ENCODE measurements at regions not wholly inside any gene's neighbourhood (a gene's known extent, or its start where the extent isn't known, plus 50 kb on each side); places are given as distances from the start of the nearest gene placed in this dataset.
"Not testable (repeated sequence)": the region's sequence is repeated elsewhere in the genome, so short reads cannot be mapped to it uniquely, and the experiment has no call there.

DNA sequence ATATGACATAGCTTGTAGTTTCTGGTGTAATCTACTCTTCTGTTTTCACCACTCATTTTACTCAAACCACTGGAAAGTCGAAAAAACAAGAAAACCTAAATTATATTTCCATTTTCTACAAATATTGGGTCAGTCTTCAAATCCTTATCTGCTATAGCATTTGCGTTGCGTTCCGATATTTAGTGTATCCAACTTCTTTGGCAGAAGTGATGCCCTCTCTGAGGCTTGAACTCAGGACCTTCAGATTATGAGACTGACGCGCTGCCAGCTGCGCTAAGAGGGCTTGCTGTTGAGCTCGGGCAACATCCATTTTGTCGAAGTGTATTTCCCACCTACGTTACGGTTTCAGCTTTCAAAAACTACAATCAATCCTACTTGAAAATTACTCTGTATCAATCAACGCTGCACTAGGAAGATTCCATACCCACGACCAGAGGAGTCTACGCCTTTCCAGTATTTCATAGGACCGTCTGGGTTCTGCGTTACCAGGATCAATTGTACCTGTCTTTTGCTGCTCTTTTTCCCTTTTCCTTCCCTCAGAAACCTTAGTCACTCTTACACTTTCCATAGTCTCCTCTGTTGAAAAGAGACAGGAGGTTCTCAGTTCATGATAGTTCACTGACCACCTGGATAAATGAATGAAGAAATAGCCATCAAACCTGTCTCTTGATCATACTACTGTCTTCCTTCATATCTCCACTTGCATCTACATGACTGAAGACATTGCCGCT lies 140.5 kb upstream of the ZNF322 start:
- DNase-seq (ENCODE audit: low spot score) = not testable (repeated sequence)

DNA sequence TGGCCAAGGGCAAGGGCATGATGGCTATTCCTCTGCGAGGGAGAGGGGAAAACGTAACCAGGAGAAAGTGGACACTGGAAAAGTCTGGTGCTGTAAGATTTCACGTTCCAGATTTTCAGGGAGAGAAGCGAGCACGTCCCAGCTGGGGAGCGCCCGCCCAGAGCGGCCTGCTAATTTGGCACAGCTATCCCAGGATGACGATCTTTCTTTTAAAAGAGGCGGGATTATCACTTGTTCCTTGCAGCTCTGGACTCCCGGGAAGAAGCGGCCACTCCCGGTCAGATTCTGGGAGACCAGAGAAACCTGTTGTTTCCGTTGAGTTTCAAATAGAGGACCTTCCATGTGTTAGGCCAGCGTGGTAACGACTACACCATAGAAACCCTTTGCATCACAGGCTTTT lies 144.2 kb upstream of the ZNF322 start:
- DNase-seq (ENCODE audit: low spot score) = not testable (repeated sequence)

DNA sequence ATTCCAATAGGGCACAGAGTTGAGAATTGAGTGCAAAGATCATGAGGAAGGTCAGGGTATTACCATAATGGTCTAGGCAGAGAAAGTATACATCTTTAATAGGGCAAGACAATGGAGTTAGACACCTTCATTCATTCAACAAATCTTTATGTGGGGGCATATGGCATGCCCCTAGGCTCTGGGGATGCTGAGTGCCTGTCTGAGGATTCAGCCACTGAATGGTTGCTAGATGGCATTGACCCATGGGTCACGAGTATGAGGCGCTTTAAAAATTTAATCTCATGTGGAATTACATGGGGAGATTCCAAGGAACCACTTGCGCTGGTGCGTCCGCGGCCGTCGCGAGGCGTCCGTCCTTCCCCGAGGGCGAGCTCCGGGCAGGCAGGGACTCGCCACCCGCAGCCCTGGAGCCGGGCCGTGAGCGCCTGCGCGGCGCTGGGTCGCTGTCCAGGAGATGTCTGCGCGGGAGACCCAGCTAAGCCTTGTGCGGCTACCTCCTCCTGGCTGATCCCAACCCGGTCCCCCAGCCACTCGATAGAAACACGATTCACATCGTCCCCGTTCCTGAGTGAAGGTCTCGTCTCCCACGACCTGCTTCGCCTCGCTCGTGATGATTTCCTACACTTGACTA lies 152.1 kb upstream of the ZNF322 start:
- DNase-seq (ENCODE audit: low spot score) = not testable (repeated sequence)

DNA sequence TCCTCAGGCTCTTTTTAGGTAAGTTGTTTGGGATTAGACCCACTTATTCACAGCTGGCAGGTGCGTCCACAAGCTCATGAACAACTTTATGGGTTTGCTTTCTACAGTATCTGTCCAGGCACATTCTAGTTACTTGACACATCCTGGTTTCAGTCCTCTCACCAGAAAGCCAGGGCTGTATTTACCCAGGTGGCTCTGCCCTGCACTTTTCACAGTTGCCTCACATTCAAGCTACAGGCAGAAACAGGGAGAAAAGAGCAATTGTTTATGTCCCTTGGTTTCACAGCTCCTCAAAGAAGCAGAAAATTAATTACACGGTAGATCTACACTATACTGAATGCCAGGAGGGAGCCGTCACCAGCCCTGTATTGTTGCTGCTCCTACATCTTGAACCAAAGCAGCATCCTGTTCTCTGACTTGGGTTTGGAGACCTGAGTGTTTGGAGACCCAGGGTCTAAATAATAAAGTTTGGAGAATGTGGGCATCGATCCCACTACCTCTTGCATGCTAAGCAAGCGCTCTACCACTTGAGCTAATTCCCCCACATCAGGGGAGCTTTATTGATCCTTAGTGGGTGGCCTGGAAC lies 159.2 kb upstream of the ZNF322 start:
- not testable (repeated sequence) for DNase-seq (ENCODE audit: low spot score)

DNA sequence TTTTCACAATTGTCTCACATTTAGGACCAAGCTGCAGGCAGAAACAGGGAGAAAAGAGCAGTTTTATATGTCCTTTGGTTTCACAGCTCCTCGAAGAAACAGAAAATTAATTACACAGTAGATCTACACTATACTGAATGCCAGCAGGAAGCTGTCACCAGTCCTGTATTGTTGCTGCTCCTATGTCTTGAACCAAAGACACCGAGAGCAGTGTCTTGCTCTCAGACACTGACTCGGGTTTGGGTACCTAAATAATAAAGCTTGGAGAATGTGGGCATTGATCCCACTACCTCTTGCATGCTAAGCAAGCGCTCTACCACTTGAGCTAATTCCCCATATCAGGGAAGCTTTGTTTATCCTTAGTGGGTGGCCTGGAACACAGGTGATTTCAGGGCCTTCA lies 168.4 kb upstream of the ZNF322 start:
- DNase-seq (ENCODE audit: low spot score) = not testable (repeated sequence)

DNA sequence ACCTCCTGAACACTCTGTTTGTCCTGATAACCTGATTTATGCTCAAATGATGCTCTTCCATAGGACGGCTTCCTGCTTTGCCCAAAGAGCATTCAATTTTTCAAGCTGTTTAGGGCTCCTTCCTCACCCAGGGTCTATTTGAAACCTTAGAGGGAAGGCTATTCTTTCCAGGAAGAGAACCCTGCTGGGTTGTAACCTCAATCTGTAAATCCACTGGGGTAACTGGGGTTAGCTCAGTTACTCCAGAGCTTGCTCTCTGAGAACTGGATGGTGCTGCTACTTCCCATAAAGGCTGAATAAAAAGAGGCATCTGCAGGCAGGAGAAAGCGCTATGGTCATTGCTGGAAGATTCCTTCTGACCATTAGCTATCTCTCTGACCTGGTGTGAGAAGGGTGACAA lies 169.9 kb upstream of the ZNF322 start:
- DNase-seq (ENCODE audit: low spot score) = not testable (repeated sequence)

DNA sequence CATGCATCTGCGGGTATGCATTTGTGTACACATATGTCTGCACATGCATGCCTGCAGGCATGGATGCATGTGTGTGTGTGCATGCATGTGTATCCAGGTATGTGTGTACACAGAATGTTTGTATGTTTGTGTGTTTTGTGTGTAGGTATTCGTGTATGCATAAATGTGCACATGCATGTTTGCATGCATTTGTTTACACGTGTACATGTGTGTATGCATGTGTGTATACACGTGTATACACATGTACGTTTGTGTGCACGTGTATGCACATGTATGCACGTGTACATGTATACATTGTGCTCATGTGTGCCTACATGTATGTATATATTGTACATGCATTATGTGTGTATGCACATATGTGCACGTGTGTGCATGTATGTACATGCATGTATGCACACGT lies 171.4 kb upstream of the ZNF322 start:
- not testable (repeated sequence) for DNase-seq (ENCODE audit: low spot score)

DNA sequence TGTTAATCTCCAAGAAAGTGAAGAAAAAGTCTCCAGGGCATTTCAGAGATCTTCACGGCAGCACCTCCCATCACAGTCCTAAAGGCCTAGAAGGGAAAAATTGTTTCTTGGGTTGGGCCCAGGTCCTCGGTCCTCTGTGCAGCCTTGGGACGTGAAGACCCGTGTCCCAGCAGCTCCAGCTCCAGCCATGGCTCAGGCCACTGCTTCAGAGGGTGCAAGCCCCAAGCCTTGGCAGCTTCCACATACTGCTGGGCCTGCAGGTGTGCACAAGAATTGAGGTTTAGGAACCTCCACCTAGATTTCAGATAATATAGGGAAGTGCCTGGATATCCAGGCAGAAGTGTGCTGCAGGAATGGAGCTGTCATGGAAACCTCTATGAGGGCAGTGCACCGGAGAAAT lies 176.2 kb upstream of the ZNF322 start:
- DNase-seq (ENCODE audit: low spot score) = not testable (repeated sequence)

DNA sequence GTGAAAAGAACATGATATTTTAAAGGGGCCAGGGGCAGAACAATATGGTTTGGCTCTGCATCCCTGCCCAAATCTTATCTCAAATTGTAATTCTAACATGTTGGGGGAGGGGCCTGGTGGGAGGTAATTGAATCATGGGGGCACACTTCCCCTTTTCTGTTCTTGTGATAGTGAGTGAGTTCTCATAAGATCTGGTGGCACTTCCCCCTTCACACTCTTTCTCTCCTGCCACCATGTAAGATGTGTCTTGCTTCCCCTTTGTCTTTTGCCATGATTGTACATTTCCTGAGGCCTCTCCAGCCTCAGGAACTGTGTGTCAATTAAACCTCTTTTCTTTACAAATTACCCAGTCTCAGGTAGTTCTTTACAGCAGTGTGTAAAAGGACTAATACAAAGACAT lies 177.1 kb upstream of the ZNF322 start:
- DNase-seq (ENCODE audit: low spot score) = not testable (repeated sequence)

DNA sequence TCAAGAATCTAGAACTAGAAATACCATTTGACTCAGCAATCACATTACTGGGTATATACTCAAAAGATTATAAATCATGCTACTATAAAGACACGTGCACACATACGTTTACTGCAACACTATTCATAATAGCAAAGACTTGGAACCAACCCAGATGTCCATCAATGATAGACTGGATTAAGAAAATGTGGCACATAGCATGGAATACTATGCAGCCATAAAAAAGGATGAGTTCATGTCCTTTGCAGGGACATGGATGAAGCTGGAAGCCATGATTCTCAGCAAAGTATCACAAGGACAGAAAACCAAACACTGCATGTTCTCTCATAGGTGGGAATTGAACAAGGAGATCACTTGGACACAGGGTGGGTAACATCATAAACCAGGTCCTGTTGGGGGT lies 185.3 kb upstream of the ZNF322 start:
- DNase-seq (ENCODE audit: low spot score) = not testable (repeated sequence)

DNA sequence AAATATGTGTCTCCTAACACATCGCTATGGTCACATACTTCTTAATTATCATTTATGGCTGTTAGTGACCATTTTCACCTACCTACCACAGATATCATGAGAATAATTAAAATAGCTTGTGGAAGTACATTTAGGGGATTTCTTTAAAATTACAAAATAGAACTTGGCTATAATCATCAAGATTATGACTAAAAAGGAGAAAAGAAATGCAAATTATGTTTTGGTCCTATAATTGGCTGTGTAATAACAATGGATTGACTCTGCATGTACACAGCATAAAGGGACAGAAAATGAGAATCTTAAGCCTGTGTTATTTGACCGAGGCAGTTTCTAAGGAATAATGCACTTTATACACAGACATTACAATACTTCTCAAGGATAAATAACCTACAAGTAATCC lies 197.7 kb upstream of the ZNF322 start:
- not testable (repeated sequence) for DNase-seq (ENCODE audit: low spot score)

DNA sequence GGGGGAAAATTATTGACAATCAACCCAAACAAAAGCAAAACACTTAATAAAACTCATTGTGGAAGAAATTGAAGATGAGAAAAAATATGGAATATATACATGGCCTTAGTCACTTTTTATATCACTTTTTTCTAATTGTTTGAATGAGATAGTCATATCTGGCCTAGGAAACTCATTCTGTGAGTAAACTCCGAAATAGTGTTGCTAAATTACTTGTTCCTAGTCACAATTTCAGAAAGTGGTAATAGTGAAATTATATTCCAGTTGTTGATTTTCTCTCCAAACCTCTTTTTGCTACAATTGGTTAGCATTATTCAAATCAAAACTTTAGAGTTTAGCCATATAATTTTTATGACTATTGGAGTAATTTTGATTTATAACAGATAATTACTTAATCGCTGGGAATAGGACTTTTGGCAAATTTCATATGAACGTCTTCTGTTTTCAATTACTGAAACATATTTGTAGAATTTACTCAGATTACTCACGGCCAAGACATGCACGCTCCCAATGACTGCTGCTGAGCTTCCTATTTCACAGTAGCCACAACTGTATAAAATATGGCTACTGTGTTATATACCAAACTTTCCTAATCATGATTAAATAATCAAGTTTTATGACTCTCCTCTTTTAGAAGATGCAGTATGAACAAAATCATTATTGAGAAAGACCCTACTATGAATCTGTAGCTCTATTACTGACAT lies 199.7 kb upstream of the ZNF322 start:
- not testable (repeated sequence) for DNase-seq (ENCODE audit: low spot score)

DNA sequence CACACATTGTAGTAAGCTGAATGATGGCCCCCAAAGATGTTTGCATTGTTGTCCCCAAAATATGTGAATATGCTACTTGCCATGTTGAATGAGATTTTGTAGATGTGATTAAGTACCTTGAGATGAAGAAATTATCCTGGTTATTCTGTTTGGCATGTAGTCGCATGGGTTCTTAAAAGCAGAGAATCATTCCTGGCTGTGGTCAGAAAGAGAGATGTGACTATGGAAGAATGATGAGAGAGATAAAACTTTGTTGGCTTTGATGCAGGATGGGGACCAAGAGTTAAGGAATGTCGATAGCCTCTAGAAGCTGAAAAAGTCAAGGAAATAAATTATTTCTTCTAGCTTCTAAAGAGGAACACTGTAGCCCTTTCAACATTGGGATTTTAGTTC lies 200.2 kb upstream of the ZNF322 start:
- DNase-seq (ENCODE audit: low spot score) = not testable (repeated sequence)

DNA sequence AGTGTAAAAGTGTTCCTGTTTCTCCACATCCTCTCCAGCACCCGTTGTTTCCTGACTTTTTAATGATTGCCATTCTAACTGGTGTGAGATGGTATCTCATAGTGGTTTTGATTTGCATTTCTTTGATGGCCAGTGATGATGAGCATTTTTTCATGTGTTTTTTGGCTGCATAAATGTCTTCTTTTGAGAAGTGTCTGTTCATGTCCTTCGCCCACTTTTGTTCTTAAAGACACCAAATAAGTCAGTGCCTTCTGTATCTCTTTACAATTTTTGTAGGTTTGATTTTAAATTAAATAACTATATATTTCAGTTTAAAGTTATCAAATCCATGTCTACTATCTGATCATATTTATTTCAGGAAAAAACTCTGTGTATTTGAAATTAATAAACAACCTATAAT lies 202.4 kb upstream of the ZNF322 start:
- not testable (repeated sequence) for DNase-seq (ENCODE audit: low spot score)

DNA sequence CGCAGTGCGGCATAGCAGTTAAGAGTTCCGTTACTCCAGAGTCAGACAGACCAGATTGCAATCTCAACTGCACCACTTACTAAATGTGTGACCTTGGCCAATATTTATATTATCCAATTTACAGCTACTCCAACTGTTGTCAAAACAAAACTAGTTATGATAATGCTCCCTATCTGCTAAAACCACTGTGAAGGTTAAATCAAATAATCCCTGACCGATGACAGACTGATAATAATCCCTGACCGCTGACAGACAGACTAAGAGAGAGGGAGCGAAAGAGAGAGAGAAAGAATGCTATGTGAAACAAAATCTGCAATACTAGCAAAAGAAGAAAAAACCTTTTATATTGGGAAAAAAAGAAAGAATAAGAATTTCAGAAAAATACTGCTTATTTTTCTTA lies 204.1 kb upstream of the ZNF322 start:
- DNase-seq (ENCODE audit: low spot score) = not testable (repeated sequence)

DNA sequence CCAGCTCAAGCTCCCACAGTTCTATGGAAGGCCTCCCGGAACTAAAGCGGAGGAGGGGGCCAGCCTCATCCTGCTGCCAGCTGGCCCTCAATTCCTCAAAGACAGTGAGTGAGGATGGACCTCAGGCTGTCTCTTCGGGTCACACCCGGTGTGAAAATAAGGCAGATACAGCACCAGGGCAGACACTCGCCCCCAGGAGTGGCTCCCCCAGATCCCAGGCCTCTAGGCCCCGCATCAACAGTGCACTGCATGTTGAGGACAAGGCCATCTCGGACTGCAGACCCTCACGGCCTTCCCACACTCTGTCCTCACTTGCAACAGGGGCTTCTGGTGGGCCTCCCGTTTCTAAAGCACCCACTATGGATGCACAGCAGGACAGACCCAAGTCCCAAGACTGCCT lies 239.2 kb upstream of the ZNF322 start:
- not testable (repeated sequence) for DNase-seq (ENCODE audit: low spot score)

DNA sequence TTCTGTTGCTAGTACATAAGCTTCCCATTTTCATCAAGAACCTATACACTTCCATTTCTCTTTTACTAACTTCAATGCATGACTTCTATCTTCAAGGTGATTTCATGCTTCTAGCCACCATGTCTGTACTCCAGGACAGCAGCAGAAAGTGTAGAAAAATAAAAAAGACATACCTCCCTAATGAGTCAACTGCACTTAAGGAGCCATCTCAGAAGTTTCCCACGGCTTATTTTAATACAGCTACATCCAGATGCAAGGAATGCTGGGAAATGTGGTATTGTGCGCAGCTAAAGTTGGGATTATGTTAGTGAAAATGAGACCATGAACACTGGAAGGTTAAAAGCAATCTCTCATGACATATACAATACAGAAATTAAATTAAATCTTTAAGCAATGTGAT lies 264.7 kb upstream of the ZNF322 start:
- not testable (repeated sequence) for DNase-seq (ENCODE audit: low spot score)

DNA sequence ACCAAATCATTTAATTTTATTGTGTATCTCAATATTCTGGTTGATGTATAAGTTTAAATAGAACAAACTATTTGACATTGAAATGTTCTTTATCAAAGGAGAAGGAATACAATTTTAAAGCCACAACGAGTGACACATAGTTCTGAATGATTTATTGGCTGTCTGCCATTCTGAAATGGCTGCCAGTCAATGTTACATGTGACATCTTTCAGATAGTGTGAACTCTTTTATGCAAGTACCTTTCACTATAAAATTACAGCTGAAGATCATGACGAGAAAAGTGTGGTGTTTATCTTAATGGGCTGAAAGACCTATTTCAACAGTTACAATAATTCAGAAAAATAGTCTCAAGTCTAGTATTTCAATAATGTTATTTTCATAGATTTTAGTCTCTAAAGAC lies 268.6 kb upstream of the ZNF322 start:
- not testable (repeated sequence) for DNase-seq (ENCODE audit: low spot score)

DNA sequence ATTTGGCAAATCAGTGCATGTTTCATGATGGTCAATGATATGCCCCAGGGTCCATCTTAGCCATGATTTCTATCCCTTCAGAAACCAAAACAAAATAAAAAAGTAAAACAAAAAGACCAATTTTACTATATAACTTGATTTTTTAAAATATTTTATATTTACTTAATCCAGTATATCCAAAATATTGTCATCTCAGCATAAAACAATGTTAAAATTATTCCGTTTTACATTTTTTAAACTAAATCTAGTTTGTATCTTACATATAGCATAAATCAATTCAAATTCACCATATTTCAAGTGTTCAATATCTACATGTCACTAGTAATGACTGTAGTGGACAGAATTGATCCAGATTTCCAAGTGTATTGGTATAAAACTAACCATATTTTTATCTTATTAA lies 277.7 kb upstream of the ZNF322 start:
- not testable (repeated sequence) for DNase-seq (ENCODE audit: low spot score)

DNA sequence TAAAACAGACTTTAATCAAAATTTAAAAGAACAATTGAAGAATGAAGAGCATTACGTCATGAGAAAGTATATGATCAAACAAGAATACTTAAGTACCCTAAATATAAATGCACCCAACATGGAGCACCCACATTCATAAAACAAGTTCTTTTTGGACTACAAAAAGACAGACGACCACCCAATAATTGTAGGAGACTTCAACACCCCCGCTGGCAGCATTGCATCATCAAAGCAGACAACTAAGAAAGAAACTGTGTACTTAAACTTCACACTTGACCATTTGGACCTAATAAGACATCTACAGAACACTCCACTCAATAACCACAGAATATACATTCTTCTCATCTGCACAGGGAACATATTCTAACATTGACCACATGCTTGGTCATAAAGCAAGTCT lies 291.7 kb upstream of the ZNF322 start:
- not testable (repeated sequence) for DNase-seq (ENCODE audit: low spot score)

DNA sequence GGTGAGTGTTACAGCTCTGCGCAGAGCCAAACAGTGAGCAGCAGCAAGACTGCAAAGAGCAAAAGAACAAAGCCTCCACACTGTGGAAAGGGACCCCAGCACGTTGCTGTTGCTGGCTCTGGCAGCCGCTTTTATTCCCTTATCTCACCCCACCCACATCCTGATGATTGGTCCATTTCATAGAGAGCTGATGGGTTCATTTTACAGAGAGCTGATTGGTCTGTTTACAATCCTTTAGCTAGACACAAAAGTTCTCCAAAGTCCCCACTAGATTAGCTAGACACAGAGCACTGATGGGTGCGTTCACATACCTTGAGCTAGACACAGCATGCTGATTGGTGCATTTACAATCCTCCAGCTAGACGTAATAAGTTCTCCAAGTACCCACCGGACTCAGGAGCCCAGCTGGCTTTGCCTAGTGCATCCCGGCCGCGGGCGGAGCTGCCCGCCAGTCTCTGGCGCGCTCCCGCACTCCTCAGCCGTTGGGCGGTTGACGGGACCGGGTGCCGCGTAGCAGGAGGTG lies 291.4 kb upstream of the PRSS16 start:
- not testable (repeated sequence) for DNase-seq (ENCODE audit: low spot score)

DNA sequence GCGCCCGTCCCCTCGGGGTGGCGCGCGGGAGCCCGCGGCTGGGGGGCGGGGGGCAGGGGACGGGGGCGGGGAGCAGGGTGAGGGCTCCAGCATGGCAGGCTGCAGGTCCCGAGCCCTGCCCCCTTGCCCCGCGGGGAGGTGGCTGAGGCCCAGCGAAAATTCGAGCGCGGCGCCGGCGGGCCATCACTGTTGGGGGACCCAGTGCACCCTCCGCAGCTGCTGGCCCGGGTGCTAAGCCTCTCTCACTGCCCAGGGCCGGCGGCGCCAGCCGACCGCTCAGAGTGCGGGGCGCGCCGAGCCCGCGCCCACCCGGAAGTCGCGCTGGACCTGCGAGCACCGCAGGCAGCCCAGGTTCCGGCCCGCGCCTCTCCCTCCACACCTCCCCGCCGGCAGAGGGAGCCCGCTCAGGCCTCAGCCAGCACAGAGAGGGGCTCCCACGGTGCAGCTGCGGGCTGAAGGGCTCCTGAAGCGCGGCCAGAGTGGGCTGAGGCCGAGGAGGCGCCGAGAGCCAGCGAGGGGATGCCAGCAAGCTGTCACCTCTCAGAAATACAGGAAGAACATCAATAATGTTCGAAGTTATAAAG lies 290.8 kb upstream of the PRSS16 start:
- DNase-seq (ENCODE audit: low spot score) = not testable (repeated sequence)
